IPS DF 19.7 (cell line): ENCODE measurements at regions not wholly inside any gene's neighbourhood (a gene's known extent, or its start where the extent isn't known, plus 50 kb on each side); places are given as distances from the start of the nearest gene placed in this dataset.
"Not testable (repeated sequence)": the region's sequence is repeated elsewhere in the genome, so short reads cannot be mapped to it uniquely, and the experiment has no call there.

Source experiments
- DNase-seq: peaks from one replicate; pipeline ENCODE4 v3.0.0-alpha.2; 2013; ENCODE audit warnings: low read depth, low spot score

DNA sequence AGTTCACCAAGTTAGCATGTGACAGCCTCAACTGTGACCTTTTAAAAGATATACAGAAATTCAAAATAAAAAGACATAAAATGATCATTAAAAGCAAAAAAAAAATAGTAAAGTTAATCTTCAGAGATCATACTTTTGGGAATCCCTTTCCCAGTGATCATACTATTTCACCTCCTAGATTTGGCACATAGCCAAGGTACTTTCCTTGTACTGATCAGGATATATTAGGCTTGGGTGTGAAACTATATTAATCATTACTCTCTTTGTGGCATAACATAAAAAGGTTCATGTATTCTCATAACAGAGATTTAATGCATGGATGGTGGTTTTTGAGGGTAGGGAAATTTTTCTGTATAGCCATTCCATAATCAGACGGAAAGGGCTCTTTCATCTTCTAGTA lies 109.6 kb upstream of the ZWINT start:
- DNase-seq, result no peak

DNA sequence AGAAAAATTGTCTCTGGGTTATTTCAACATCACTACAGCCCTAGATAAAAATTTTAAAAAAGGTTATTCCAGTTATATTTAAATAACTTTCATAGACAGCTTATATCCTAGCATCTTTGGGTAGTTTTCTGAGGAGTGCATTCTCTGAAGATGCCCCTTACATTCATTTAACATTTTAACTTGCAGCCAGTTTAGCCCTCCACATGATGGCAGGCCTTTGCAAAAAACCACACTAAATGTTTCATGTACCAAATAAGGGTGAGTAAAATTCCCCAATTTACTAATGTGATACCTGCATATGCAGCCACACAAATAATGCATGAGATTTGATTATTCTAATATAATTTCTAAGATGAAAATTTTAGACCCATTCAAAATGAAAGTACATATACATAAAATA lies 108.4 kb upstream of the ZWINT start:
- DNase-seq, result no peak

DNA sequence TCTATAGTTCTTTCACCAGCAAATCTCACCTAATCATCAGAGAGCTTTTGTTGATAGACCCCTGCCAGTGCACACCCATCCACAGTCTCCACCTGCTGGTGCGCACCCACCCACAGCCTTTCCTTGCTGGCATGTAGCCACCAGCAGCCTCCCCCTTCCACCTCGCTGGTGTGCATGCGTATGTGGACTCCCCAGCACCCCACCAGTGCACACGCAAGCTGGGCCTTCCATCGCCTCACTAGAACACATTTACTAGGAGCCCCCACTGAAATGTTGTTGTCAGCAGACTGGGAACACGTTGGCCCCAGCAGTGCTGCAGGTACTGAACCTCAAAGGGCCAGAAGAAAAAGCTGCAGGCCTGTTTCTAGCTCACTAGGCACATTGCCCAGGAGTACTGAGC lies 104.9 kb upstream of the ZWINT start:
- no peak for DNase-seq

DNA sequence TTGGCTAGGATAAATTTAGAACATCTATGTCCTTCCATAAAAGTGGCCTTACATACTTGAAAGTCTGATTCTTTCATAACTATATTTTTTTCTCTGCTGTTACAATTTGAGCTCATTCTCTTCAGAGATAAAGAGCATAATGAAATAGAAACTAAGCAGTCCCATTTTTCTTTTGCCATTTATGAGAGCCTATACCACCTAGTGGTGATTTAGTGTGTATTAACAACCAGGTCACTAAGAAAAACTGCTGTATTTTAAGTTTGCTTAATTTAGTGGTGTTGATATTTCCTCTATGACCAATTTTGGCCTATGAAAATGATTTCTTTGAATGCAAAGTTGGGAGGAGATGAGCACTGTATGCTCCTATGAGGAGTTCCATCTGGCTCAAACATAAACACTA lies 88.7 kb upstream of the ZWINT start:
- no peak for DNase-seq

DNA sequence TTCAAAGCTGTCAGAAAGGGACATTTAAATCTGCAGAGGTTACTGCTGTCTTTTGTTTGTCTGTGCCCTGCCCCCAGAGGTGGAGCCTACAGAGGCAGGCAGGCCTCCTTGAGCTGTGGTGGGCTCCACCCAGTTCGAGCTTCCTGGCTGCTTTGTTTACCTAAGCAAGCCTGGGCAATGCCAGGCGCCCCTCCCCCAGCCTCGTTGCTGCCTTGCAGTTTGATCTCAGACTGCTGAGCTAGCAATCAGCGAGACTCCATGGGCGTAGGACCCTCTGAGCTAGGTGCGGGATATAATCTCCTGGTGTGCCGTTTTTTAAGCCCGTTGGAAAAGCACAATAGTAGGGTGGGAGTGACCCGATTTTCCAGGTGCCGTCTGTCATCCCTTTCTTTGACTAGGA lies 86.6 kb upstream of the ZWINT start:
- not testable (repeated sequence) for DNase-seq

- DNase-seq, result not testable (repeated sequence)
Observed at GRCh38 chr10:56441337-56441736, 80.3 kb upstream of the ZWINT start.
